GM18517 (cell line): ENCODE measurements at regions not wholly inside any gene's neighbourhood (a gene's known extent, or its start where the extent isn't known, plus 50 kb on each side); places are given as distances from the start of the nearest gene placed in this dataset.
A peak's percentile ranks its signal among the peaks of the same experiment; 100 is the strongest.
"Not testable (repeated sequence)": the region's sequence is repeated elsewhere in the genome, so short reads cannot be mapped to it uniquely, and the experiment has no call there.

Experiments
- ATAC-seq: cut with Tn5 transposase; IDR thresholded peaks from one replicate; pipeline ENCODE4 v1.9.1; 2021; ENCODE audit warnings: mild to moderate bottlenecking, moderate library complexity; ENCODE audit not compliant: unreplicated experiment

GRCh38 chr9:61817127-61817705, 627.4 kb downstream of the SPATA31A7 start:
- ATAC-seq: not testable (repeated sequence)

- peak; percentile 65 for ATAC-seq
These were observed 663.9 kb downstream of the SPATA31A7 start for GRCh38 chr9:61853624-61854259.

- ATAC-seq: not testable (repeated sequence)
These were observed 664.4 kb downstream of the SPATA31A7 start for GRCh38 chr9:61854260-61854640.

- peak; percentile 62 for ATAC-seq
These were observed 666.4 kb downstream of the SPATA31A7 start for GRCh38 chr9:61856283-61856682.

GRCh38 chr9:61856858-61857453, 667.1 kb downstream of the SPATA31A7 start:
- ATAC-seq: not testable (repeated sequence)

- peak; percentile 81 for ATAC-seq
These were observed 668.0 kb downstream of the SPATA31A7 start for GRCh38 chr9:61857709-61858351.

GRCh38 chr9:61862431-61862971, 672.7 kb downstream of the SPATA31A7 start:
- ATAC-seq: not testable (repeated sequence)

- ATAC-seq: not testable (repeated sequence)
These were observed 674.6 kb downstream of the SPATA31A7 start for GRCh38 chr9:61864463-61864862.

- ATAC-seq: not testable (repeated sequence)
These were observed 679.1 kb downstream of the SPATA31A7 start for GRCh38 chr9:61868965-61869364.

- not testable (repeated sequence) for ATAC-seq
These were observed 682.5 kb downstream of the SPATA31A7 start for GRCh38 chr9:61872329-61872728.
